Activated CD8-positive, alpha-beta T cell treated with anti-CD3 and anti-CD28 coated beads for 36 hours (primary cell): ENCODE measurements at regions not wholly inside any gene's neighbourhood (a gene's known extent, or its start where the extent isn't known, plus 50 kb on each side); places are given as distances from the start of the nearest gene placed in this dataset.

Experiments
- ATAC-seq: fragments of 200-7000 bp; cut with Tn5 transposase; one replicate; pipeline ENCODE4 v1.10.0; 2021; ENCODE audit warnings: mild to moderate bottlenecking, moderate library complexity
- CTCF ChIA-PET: fragments of 350-600 bp; sonication (Branson Sonifier 250); formaldehyde crosslinking; loops from one replicate; lab custom pipeline; 2021; ENCODE audit warnings: antibody characterized with exemption; lab: Charles Lee
- POLR2A ChIA-PET: fragments of 350-600 bp; sonication (Branson Sonifier 250); formaldehyde crosslinking; loops from one replicate; lab custom pipeline; 2021; ENCODE audit warnings: antibody characterized with exemption; lab: Charles Lee
- DNase-seq: peaks from one replicate; pipeline ENCODE4 v3.0.0-alpha.2; 2020
- H3K27ac Mint-ChIP-seq: one replicate; pipeline ENCODE4 v1.8.0; 2021; ENCODE audit warnings: mild to moderate bottlenecking, mixed read lengths
- H3K27me3 Mint-ChIP-seq: one replicate; pipeline ENCODE4 v1.8.0; 2021; ENCODE audit warnings: mixed read lengths
- H3K36me3 Mint-ChIP-seq: one replicate; pipeline ENCODE4 v1.8.0; 2021; ENCODE audit warnings: low read depth, mixed read lengths
- H3K4me1 Mint-ChIP-seq: one replicate; pipeline ENCODE4 v1.8.0; 2021; ENCODE audit warnings: low read depth, mixed read lengths
- H3K4me3 Mint-ChIP-seq: one replicate; pipeline ENCODE4 v1.8.0; 2021; ENCODE audit warnings: mild to moderate bottlenecking, moderate library complexity, mixed read lengths
- H3K9me3 Mint-ChIP-seq: one replicate; pipeline ENCODE4 v1.8.0; 2021; ENCODE audit warnings: mixed read lengths
- CTCF ChIP-seq: fragments of 200-600 bp; IDR thresholded peaks from one replicate; pipeline ENCODE4 v1.8.0; 2022; ENCODE audit warnings: antibody characterized with exemption, mild to moderate bottlenecking
- intact Hi-C: fragments of 100-400 bp; cut with micrococcal nuclease; formaldehyde crosslinking; loops from one replicate; pipeline ENCODE4 v1.10.0; 2022

DNA sequence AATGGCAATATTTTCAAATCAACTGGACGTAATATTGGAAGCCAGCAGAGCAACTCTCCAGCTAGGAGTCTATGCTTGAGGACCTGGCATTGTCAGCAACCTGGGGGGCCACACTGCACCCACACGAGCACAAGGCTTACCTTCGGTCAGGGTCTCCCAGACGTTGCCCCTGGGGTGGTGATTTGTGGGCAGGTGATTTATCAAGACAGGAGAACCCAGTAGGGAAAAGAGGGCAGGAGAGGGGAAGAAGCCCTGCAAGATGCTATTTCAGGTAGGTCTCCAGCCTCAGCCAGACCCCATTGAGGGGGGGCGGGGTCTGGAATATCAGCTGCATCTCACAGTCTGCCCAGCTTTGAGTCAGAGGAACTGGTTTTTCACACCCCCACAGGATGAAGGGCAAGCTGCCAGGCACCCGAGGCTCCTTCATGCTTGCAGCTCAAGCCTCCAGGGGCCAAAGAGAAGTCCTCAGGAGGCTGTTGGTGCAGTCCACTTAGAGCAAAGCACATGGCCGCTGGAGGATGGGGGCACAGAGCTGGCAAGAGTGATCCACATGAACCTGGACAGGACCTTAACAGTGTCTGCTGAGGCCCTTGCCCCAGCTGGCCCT lies 80.9 kb upstream of the UQCRFS1 start:
- ChIA-PET POLR2A (interaction anchor here (0.7 kb wide), 1 partner anchor 22 kb away, joined by 3 read pairs; no protein-coding TSS in a partner anchor), CTCF (interaction anchor here (0.9 kb wide), 1 partner anchor 235 kb away, joined by 3 read pairs; no protein-coding TSS in a partner anchor)
- peaks cover 4% of the 10 kb centered on the region for H3K4me1 Mint-ChIP-seq
- DNase-seq: peak; percentile 12
- TF ChIP-seq CTCF: no peak
- intact Hi-C loops: no loop called here
- H3K27me3 Mint-ChIP-seq: no peaks in the 10 kb centered on the region
- ATAC-seq: peak; percentile 27
- H3K9me3 Mint-ChIP-seq: no peaks in the 10 kb centered on the region
- no peak overlapping the region for H3K4me3 Mint-ChIP-seq
- H3K27ac Mint-ChIP-seq: no peak overlapping the region
- H3K36me3 Mint-ChIP-seq: no peaks in the 10 kb centered on the region

DNA sequence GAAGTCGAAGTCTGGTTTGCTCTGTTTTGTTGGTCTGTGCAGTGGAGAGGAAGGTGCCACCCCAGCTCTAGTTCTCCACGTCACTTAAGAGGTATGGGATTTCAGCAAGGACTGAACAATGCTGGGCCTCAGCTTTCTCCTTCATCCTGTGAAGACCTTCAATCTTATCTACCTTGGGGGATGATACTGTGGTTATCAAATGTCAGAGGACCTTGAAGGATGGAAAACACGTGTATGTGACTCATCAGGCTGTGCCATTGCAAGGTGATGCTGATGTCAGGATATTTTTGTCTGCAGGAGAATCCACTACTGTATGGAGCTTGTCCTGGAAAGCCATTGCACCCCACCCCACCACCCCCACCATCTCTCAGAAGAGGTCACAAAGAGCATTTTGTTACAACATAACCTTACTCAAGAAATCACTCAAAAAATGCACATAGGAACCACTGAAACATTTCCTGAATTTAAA lies 81.4 kb upstream of the UQCRFS1 start:
- no peak for TF ChIP-seq CTCF
- H3K4me3 Mint-ChIP-seq: no peak overlapping the region
- no peaks in the 10 kb centered on the region for H3K27me3 Mint-ChIP-seq
- ChIA-PET CTCF (interaction anchor here (0.9 kb wide), 1 partner anchor 234 kb away, joined by 3 read pairs; no protein-coding TSS in a partner anchor), POLR2A (no interaction called here)
- ATAC-seq (peak; percentile 39), DNase-seq (no peak)
- no peak overlapping the region for H3K27ac Mint-ChIP-seq
- H3K36me3 Mint-ChIP-seq: no peaks in the 10 kb centered on the region
- peaks cover 4% of the 10 kb centered on the region for H3K4me1 Mint-ChIP-seq
- H3K9me3 Mint-ChIP-seq: no peaks in the 10 kb centered on the region
- intact Hi-C loops: no loop called here

GRCh38 chr19:29295285-29295684 lies 82.3 kb upstream of the UQCRFS1 start:
- DNase-seq (no peak), ATAC-seq (no peak)
- Mint-ChIP-seq H3K36me3 (no peaks in the 10 kb centered on the region), H3K9me3 (no peaks in the 10 kb centered on the region), H3K4me3 (no peak overlapping the region), H3K27me3 (no peaks in the 10 kb centered on the region), H3K4me1 (peaks cover 4% of the 10 kb centered on the region), H3K27ac (no peak overlapping the region)
- POLR2A ChIA-PET: no interaction called here
- no peak for TF ChIP-seq CTCF
- CTCF ChIA-PET: no interaction called here
- intact Hi-C loops: no loop called here

- H3K27me3 Mint-ChIP-seq: peaks cover 2% of the 10 kb centered on the region
- no peak for DNase-seq
- no peaks in the 10 kb centered on the region for H3K36me3 Mint-ChIP-seq
- no peaks in the 10 kb centered on the region for H3K9me3 Mint-ChIP-seq
- ChIA-PET CTCF (no interaction called here), POLR2A (no interaction called here)
- no peak overlapping the region for H3K4me3 Mint-ChIP-seq
- no peak for ATAC-seq
- H3K4me1 Mint-ChIP-seq: peaks cover 8% of the 10 kb centered on the region
- no peak overlapping the region for H3K27ac Mint-ChIP-seq
- intact Hi-C loops: no loop called here
- no peak for TF ChIP-seq CTCF
These were observed 84.4 kb upstream of the UQCRFS1 start for GRCh38 chr19:29297381-29297780.
